GDM1 (cell line): ENCODE measurements at regions not wholly inside any gene's neighbourhood (a gene's known extent, or its start where the extent isn't known, plus 50 kb on each side); places are given as distances from the start of the nearest gene placed in this dataset.
"Not testable (repeated sequence)": the region's sequence is repeated elsewhere in the genome, so short reads cannot be mapped to it uniquely, and the experiment has no call there.

Experiments used
- DNase-seq: peaks from one replicate; lab custom pipeline; 2025; lab: John Stamatoyannopoulos, UW

DNA sequence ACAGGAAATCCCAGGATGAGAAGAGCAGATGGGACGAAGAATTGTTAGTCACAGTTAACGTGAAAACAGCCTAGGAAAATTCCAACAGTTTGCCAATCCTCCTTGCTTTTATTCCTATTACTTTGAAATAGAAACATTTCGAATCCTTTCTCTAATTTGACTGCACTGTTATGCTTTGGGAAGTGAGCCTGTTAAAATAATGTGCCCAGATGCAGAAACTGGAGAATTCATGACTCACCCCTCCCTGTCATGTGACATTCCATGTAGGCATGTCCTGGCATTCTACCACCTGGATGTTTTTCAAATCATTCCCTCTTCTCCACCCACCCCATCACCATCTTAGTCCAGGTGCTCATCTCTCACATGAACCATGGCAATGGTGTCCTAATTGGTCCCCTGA is 107.3 kb downstream of the MINAR1 start:
- no peak for DNase-seq

DNA sequence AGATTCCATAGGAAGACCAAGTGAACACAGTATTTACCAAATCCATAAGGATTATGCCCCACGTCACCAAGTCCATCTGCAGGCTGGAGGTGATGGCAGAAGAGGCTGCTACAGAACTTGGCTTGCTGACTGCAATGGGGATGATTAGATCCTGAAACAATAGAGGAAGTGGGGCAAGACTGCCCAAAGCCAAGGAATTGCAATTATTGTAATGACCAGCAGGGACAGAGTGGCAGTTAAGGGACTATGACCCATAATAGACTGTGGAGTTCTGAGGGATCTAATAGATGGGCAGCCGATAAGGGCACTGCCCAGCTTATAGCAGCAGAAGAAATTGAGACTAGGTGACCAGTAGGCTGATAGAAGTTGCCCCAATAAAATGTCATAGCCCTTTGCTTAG is 108.4 kb downstream of the MINAR1 start:
- no peak for DNase-seq

DNA sequence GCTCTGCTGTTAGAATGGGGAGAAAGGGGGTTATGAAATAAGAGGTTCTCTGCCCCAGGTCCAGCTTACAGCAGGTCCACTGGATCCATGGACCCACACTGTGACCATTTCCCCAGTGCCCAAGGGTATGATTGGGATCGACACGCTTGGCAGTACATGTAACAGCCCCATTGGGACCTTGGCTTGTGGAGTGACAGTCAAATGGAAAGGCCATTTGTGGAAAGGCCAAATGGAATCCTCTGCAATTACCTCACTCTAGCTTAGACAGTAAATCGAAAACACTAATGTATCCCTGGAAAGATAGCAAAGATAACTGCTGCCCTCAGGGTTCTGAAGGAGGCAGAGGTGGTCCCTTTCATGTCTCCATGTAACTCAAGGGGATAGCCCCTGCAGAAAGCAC is 109.1 kb downstream of the MINAR1 start:
- no peak for DNase-seq

DNA sequence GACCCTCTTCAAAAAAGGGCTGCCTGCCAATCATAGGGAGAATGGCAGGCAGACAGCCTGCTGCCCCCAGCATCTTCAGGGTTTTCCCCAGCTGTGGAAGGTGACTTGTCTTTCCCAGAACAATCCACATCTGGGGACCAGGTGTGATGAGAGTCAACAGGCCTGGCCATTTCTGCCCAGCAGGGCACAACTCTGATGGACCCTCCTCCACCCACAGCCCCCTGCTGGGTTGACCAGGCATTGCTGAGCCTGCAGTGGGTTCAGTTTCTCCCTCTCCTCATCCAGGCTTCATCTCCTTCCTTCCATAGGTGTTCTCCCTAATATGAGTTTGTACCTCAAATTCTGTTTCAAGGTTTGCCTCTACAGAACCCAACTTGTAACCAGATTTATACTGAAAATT is 111.0 kb downstream of the MINAR1 start:
- no peak for DNase-seq

DNA sequence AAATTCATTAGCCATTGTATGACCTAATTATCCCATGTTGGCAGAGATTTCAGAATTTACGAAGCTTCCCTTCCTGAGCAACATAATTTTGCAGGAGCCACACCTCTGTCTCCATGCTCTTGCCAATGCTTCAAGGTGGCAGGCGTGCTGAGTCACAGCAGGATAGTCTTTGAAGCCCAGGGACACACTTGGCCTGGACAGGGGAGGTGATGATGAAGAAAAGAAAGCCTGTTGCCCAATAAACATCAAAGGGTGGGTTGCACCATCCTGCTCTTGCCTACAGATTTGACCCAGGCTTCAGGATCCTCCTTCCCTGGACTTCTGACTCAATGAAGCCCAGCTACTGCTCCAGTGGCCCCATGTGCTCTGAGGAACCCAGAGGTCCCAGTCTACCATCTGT is 117.1 kb downstream of the MINAR1 start:
- DNase-seq: no peak

DNA sequence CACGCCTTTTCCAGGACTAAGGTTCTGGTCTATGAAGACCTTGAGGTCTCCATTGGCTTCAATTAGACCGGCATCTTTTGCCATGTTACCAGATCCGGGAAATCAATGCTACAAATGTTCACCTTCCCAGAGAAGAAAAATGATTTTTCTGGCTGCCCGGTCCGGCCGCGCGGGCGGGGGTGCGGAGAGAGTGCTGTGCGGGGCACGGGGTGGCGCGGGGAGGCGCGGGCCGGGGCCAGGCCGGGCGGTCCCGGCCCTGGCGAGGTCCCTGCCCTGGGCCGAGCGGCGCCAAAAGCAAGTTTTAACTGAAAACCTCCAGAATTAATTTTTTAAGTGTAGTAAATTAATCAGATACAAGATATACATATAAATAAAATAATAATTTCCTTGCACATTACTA is 128.2 kb downstream of the MINAR1 start:
- no peak for DNase-seq

DNA sequence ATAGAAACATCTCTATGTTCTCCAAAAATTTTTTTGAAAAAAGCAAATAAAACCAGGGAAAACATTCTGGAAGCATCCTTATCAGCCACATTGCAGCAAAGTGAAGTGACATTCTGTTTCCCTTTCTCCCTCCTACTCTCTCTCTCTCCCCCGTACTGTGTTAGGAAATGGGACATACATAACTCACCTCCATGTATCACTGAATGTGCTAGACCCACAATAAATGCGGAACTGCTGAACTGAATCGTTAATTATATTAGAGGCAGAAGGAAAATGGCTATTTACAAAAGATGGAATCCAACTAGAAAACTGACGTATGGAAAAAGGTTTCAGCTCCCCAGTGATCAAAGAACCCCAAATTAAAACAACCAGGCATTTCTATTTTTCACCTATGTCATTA is 129.8 kb downstream of the MINAR1 start:
- no peak for DNase-seq

DNA sequence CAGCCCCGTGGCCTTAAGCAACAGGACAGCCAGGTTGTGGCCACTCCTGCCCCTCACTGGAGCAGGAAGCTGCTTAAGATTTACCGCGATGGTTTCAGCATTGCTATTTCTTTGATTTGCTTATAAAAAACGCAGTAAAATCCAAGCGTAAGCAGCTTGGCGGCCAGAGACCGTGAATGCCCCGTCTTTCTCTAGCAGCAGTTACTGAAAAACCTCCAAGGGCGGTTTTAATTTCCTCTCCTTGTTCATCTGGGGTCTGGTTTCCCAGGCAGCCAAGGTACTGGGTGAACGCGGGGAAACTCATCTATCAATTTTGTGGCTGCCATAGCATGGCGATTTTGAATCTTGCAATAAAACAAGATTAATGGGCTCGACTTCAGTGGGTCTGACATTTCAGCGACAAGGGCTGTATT is 130.3 kb downstream of the MINAR1 start:
- DNase-seq: no peak

DNA sequence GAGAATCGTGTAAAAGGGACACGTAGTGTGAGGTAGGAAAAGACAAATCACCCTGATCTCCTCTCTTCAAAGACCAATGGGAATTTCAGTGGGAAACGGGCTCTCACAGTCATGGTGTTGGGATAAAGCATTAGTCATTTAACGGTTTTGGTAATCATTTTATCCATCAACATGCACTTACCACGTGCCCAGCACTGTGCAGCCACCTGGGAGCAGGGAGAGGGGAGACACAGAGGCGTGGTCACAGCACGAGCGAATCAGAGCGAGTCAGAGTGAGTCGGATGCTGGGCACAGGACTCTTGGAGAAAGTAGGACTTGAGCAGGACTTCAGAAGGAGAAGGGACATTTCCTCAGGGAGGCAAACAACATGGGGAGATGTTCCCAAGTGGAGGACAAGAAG is 130.8 kb downstream of the MINAR1 start:
- no peak for DNase-seq

DNA sequence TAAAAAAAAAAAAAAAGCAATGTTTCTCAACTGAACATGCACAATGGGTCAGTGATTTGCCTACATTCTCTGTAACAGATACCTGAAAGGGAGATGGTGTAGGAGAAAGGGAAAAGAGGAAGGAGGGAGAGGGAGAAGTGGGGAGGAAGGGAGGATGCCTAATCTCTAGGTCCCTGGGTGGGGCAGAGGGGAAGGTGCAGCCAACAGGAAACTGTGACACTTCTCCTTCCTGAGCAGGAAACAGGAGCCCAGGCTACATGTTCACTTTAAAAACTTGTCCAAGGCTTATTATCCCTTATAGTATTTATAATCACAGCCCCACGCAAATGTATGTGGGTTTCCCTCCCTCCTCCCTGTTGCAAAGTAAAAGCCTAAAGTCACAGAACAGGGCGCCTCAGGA is 137.9 kb downstream of the MINAR1 start:
- DNase-seq: no peak

DNA sequence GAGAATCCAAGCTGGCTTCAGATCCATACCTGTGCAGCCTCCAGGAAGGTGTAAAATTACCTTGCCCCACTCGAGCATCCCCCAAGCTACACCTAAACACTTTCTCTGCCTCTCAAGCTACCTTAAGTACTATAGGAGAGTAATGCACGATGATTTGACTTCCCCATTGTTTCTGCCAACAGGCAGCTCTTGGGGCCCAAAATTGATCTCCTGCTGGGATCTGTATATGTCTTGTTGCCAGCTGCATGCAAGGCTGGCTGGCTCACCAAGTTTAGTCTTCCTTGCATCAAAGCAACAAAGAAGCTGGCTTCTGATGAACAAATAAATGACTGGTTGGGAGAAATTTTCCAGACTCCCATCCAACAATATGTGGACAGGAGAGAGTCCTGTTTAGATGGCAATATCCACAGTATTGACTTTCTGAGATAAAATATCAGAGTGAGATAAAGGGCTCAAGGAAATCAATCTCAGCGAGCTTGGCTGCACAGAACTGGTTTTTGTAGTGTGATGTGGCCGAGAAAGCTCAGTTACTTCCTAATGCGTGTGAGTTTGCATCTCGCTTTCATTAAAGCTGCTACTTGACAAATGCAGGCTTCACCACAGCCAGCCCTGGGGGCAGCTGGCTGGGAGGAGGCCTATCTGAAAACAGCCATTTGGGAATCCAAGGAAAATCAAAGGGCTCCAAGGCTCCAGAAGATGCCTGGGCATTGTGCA is 140.7 kb downstream of the MINAR1 start:
- DNase-seq: no peak

DNA sequence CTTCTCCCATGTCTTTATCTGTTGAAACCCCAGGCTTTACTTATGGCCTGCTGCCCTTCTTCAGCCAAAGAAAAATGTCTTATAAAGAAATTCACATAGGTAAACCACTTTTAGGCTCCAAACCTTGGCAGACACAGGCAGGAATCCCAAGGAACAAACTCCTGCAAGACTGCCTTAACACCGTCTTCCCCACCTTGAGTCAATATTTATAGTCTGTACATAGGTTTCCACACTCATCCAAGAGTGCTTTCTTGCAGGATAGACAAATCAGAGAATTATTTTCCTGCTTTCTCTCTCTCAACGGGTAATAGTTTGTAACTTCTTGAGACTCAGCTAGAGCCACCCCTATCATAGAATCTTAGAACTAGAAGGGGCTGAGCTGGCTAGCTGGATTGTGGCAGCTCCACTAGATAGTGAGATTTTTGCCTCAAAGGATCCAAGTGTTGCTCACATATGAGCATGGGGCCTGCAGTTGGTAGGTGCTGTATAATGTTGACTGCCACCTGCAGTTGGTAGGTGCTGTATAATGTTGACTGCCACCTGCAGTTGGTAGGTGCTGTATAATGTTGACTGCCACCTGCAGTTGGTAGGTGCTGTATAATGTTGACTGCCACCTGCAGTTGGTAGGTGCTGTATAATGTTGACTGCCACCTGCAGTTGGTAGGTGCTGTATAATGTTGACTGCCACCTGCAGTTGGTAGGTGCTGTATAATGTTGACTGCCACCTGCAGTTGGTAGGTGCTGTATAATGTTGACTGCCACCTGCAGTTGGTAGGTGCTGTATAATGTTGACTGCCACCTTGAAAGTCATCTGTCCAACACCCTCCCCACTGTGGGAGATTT is 142.5 kb downstream of the MINAR1 start:
- DNase-seq: not testable (repeated sequence)

DNA sequence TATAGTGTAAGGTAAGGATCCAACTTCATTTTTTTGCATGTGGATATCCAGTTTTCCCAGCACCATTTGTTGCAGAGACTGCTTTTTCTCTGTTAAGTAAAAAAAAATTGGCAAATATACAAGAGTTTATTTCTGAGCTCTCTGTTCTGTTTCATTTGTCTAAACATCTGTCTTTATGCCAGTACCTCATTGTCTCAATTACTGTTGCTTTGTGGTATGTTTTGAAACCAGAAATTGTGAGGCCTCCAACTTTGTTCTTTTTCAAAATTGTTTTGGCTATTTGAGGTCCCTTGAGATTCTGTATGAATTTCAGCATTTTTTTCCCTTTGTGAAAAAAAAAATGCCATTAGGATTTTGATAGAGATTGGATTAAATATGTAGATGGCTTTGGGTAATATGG is 150.5 kb downstream of the MINAR1 start:
- DNase-seq: no peak

DNA sequence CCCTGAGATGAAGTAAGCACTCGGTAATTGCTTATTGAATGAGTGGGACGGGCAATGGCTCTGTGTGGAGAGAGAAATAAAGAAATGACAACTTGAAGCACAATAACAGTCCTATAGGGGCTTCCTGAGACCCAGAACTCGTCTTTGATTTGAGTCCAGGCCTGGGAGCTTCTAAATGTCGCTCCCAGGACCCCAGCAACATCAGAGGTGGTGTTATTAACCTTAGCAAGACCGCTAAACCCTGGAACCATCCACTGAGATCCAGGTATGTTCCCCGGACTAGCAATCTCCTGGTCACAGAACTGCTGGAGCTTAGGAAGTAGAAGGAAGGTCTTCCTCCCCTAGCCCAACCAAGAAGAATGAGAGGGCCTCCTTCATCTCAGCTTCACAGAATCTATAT is 160.0 kb downstream of the MINAR1 start:
- DNase-seq: no peak

DNA sequence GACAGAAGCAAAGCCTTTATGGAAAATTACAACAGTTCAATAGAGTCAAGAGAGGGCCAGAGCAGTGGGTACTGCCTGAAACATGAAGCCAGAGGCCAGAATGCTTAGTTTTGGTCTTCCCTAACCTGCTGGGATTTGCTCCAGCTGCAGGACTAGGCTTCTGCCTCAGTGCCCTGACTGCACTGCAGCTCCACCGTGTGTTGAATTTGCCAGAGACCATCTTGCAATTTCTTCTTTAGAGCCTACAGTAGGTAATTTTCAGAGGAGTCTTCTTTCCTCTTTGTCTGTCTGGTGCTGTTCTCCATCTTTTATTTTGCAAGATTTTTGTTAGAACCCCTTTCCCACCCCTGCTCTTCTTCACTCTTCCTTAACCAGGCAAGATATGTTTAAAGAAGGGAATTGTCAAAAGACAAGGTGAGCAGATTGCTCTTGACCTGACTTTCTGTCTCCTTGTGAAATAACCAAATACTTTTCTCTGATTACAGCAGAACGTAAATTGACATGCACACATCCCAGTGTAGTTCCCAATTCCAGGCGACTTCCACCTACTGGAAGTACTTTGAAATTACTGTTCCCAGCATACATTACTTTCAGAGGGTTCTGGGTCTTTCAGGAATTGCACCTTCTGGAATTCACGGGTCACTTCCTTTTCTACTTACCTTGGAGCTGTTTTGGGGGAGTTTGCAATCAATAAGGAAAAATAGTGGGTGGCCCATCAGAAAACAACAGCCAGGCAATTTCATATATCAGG is 161.2 kb downstream of the MINAR1 start:
- no peak for DNase-seq

DNA sequence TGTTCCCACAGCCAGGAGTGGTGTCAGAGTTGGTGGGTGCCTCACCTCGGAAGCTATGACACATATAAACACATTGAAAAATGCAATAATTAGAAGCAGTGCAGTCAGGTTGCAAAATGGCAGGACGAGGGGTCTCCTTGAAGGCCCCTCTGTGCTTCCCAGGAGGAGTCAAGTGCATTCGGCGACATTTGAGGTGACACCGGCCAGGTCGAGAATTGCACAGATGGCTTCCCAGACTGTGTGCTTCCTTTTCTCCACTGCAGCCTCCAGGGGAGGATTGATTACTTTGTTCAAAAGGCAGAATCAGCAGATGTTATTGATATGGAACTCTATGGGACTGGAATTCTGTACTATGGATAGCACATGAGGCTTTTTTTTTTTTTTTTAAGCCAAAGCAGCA is 163.2 kb downstream of the MINAR1 start:
- DNase-seq: no peak

DNA sequence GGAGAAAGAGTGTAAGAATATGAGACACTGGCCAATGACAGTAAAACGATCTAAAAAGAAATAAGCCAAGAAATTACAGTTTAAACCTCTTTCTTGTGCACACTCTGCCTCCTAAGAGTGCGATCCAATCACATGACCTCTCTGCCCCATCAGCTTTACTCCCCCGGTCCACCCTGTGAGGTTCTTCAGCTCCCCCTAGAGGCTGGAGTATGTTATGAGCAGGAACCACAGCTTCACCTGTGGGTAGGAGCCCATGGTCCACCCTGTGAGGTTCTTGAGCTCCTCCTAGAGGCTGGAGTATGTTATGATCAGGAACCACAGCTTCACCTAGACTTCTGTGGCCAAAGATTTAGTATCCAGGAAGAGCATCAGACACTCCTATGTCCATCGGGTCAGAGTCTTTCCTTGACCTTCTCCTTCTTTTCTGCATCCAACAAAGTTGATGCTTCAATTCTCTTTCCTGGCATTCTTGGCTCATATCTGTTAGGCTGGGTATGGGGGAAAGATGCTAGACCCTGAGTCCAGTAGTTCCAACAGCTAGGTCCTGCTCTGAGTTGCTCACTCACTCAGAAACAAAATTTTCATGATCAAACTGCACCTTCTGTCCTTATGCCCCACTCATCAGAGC is 164.0 kb downstream of the MINAR1 start:
- peak; percentile 82 for DNase-seq

DNA sequence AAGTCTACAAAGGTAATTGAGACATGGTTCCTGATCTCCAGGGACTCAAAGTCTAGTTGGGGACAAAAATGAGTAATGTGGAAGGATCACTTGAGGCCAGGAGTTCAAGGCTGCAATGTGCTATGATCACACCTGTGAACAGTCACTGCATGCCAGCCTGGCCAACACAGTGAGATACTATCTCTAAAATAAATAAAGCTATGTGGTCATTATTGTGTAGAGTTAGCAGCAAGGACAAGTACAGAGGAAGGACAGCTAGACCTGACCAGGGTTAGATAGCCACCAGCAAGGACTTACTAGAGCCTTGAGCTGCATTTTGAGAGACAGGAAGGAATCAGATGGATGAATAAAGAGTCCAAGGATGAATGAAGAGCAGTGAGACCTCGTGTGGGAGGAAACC is 166.5 kb downstream of the MINAR1 start:
- DNase-seq: no peak

DNA sequence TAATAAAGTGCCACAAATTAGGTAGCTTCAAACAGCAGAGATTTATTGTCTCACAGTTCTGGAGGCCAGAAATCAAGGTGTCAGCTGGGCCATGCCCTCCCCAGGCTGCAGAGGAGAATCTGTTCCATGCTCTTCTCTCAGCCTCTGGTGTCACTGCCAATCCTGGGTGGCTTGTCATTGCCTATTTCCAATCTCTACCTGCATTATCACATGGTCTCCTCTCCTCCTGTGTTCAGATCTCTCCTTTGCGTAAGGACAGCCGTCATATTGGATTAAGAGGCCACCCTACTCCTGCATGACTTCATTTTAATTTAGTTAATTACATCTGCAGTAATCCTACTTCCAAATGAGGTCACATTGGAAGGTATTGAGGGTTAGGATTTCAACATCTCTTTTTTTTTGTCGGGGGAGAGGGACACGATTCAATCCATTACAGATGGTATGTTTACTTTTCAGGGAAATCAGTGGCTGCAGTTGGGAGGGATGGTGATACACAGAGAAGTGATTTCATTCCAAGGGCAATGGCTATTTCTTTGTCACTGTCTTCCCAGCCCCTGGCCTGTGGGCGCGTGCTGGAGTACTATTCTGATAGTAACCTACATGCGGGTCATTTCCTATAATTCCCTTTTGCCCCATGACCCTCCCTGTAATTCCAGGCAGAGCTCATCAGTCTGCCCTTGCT is 169.4 kb downstream of the MINAR1 start:
- no peak for DNase-seq

DNA sequence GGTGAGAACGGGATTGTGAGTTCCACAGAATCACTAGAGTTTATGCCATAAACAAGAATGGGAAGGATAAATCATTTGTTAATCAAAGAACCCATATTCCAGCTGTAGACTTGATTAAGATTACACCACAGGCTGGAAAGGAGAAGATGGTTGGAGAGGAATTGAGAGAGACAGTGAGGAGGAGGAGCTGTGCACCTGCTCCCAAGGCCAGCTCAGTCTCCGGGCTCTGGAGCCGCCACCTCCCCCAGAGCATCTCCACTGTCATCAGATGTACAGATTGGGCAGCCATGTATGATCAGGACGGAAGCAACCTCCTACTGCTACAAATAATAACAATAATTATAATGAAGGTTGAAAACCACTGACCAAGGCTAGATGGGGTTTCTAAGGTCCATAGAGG is 170.0 kb downstream of the MINAR1 start:
- no peak for DNase-seq

DNA sequence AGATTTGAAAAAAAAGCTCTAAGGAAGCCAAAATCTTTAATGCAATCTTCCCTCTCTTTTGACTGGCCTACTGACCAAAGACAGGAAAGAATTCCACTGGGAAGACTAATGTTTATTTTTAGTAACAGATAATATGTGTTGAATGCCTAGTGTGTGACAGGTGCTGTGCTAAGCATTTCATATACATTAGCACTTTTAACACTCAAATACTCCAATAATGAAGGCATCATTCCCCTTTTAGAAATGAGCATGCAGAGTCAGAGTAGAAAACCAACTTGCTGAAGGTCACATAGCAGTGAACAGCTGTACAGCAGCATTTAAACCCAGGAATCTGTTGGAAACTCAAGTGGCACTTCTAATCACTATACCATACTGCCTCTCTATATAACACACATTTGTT is 170.6 kb downstream of the MINAR1 start:
- DNase-seq: no peak

DNA sequence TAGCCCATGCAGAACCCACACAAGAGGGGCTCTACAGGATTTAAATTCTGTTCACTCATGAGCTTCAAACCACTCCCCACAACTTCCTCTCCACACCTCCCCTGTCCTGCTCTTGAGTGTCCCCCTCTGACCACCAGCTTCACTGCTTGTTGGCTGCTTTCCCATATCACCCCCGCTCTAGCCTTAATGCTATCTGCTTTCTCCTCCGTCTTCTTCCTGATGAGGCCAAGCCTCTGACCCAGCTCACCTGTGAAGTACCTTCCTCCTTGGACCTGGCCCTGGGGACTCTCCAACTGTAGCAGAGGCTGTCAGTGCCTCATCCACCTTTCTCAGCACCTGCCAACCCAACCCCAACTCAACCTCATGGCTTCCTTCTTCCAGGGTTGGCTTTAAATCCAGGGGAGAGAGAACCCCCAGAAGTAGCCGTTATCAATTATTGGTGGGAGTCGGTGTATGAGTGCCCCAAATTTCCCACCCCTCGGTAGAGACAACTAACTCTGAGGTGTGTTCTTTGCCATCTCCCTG is 174.8 kb downstream of the MINAR1 start:
- no peak for DNase-seq
